ENCODE measurements at regions not wholly inside any gene's neighbourhood (a gene's known extent, or its start where the extent isn't known, plus 50 kb on each side); places are given as distances from the start of the nearest gene placed in this dataset.

- TF ChIP-seq, protein P1, sequence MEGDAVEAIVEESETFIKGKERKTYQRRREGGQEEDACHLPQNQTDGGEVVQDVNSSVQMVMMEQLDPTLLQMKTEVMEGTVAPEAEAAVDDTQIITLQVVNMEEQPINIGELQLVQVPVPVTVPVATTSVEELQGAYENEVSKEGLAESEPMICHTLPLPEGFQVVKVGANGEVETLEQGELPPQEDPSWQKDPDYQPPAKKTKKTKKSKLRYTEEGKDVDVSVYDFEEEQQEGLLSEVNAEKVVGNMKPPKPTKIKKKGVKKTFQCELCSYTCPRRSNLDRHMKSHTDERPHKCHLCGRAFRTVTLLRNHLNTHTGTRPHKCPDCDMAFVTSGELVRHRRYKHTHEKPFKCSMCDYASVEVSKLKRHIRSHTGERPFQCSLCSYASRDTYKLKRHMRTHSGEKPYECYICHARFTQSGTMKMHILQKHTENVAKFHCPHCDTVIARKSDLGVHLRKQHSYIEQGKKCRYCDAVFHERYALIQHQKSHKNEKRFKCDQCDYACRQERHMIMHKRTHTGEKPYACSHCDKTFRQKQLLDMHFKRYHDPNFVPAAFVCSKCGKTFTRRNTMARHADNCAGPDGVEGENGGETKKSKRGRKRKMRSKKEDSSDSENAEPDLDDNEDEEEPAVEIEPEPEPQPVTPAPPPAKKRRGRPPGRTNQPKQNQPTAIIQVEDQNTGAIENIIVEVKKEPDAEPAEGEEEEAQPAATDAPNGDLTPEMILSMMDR (conservative IDR thresholded peaks at IDR 0.05; ENCODE audit: low read depth, low read length), result no peak
- TF ChIP-seq MXI1 (IDR thresholded peaks at IDR 0.05; ENCODE audit: borderline replicate concordance, low read depth, low read length) (no peak), MAFK (IDR thresholded peaks at IDR 0.05; ENCODE audit: low read depth, low read length) (no peak), POLR2A (IDR thresholded peaks at IDR 0.05; ENCODE audit: low read depth, low read length) (no peak), RAD21 (IDR thresholded peaks at IDR 0.05; ENCODE audit: low read length) (no peak)
Measured at GRCh38 chr9:108793573-108793972, 62.2 kb downstream of the ACTL7B start.
